Non-pigmented ciliary epithelial cell (primary cell): ENCODE measurements at regions not wholly inside any gene's neighbourhood (a gene's known extent, or its start where the extent isn't known, plus 50 kb on each side); places are given as distances from the start of the nearest gene placed in this dataset.

Experiments
- DNase-seq: peaks from one replicate; pipeline ENCODE4 v3.0.0-alpha.2; 2010; ENCODE audit warnings: low read depth

- DNase-seq = peak; percentile 14
Observed at GRCh38 chr13:67353941-67354340, 123.8 kb upstream of the PCDH9 start.

GRCh38 chr13:67353031-67353430 is 122.9 kb upstream of the PCDH9 start:
- DNase-seq = no peak

- no peak for DNase-seq
Observed at GRCh38 chr13:67351909-67352308, 121.8 kb upstream of the PCDH9 start.

GRCh38 chr13:67351114-67351513 is 121.0 kb upstream of the PCDH9 start:
- no peak for DNase-seq

DNA sequence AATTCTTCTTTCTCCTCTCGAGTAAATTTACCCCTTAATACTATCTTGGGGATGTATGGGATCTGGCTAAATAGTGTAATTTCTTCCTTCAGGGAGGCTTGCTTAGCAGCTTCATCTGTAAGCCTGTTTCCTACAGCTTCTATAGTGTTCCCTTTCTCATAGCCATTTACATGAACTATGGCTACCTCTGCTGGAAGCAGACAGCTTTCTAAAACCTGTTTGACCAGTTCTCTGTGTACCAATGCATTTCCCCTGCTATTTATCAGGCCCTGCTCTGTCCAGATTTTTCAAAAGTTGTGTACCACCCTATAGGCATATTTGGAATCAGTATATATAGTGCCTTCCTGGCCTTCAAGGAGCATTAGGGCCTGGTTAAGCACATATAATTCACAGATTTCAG is 113.6 kb upstream of the PCDH9 start:
- no peak for DNase-seq

GRCh38 chr13:67341406-67341805 is 111.3 kb upstream of the PCDH9 start:
- no peak for DNase-seq

DNA sequence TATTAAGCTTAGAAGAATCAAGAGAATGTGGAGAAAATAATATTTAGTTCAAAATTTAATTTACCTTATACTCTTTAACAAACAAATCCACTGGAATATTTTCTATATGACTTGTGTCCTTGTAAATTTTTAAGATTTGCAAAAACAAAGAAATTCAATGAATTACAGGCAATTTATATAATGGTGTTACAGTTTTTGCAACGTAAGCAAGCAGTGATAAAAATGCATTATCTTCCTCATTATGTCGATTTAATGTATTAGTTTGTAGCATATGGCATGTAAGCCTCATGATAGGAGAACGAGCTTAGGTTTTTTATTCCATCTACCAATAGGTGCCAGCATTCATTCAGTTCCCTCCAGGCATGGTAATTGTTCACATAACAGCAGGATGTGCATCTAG is 100.0 kb upstream of the PCDH9 start:
- no peak for DNase-seq

DNA sequence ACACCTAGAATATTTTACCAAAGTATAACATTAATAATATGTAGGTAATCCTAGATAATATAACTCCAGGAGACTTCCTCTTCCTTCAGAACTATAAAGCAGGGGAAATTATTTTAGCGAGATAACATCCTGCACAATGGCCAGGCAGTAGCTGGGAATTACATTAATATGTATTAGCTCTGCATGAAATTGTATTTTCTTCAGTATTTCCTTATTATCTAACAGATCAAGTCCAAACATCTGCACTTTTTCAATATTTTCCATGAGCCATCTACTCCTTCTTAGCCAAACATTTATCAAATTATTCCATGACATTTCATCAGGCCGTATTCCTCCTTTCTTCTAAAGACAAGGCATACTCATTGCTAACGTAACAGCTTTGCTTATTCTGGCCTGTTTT is 98.8 kb upstream of the PCDH9 start:
- DNase-seq = no peak

- DNase-seq = no peak
Observed at GRCh38 chr13:67318860-67319259, 88.7 kb upstream of the PCDH9 start.

- no peak for DNase-seq
Observed at GRCh38 chr13:67318398-67318797, 88.3 kb upstream of the PCDH9 start.

DNA sequence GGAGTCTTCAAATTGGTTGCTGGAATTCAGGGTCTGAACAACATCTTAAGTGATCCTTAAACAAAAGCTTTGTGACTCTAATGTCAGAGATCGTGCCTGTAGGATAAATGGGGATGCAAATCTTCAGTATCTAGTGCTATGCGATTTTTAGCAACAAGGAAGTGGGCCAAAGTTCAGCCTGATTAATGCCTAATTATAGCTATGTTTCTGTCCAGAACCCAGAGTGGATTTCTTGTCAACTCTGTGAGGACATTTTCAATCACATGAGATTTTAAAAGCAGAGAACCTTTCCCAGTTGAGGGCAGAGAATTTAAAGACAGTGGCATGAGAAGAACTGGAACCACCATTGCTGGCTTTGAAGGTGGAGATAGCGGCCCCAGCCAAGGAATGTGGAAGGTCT is 84.3 kb upstream of the PCDH9 start:
- no peak for DNase-seq

GRCh38 chr13:67308004-67308772 is 78.1 kb upstream of the PCDH9 start:
- DNase-seq = no peak

GRCh38 chr13:67306742-67307141 is 76.6 kb upstream of the PCDH9 start:
- DNase-seq = no peak

GRCh38 chr13:67303661-67304333 is 73.7 kb upstream of the PCDH9 start:
- DNase-seq = no peak

DNA sequence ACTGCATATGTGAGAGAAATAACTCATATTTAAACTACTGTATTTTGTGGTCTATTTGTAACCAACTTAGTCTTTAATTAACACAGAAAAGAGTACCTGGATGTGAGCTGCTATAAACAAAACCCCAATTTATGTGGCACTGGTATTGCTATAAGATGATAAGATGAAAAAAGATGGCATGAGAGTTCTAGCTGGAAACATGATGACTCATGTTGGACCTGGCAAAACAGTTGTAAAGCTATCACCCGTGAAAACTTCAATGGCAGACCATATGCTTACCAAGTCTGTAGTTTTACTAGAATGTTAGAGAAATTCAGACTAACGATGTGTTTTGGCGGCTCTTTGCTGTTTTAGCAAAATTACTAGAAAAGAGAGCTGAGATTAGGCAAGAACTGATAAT is 69.6 kb upstream of the PCDH9 start:
- no peak for DNase-seq

DNA sequence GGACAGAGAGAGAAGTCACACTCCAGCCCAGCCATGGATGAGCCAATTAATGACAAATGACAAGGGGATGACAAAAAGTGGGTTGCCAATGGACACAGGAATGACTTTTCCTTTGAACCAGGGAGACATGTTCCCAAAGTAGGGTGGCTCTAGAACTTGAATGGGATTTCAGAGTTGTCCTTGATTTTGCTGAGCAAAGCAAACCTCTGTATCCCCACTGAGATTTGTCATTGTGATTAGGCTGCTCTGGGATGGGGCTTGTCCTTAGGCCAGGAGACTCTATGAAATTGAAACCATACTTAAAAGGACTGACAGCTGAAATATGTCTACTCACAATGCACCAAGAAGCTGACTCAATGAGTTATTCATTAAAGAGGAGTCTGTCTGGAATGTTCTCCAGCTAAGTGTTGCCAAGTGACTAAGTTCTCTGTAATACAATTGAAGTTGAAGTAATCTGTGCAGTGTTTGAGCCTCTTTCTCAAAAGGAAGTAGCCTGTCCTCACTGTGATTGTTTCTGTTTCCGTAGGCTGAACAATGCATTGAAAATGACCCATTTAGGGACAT is 69.0 kb upstream of the PCDH9 start:
- peak; percentile 84 for DNase-seq

GRCh38 chr13:67298297-67298696 is 68.2 kb upstream of the PCDH9 start:
- no peak for DNase-seq

GRCh38 chr13:67296511-67296910 is 66.4 kb upstream of the PCDH9 start:
- DNase-seq = no peak

- no peak for DNase-seq
Observed at GRCh38 chr13:67292886-67293285, 62.8 kb upstream of the PCDH9 start.

GRCh38 chr13:67285611-67286010 is 55.5 kb upstream of the PCDH9 start:
- DNase-seq = no peak

DNA sequence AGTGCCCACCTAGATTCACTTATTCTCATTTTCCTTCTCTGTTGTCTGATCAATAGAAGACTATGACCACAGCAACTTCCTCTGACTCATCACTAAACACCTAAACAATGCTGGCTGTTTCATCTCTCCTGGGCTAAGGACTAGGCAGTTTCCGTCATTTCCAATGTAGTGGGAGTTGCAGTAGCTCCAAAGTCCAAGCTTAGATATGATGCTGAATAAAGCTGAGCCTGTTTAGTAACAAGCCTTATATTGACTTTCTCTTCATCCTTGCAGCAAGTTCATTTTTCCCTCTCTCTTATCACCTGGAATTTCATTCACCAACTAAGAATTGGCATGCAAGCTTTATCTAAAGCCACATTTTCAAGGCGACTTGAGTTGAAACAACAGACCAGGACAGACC is 53.5 kb upstream of the PCDH9 start:
- DNase-seq = no peak

DNA sequence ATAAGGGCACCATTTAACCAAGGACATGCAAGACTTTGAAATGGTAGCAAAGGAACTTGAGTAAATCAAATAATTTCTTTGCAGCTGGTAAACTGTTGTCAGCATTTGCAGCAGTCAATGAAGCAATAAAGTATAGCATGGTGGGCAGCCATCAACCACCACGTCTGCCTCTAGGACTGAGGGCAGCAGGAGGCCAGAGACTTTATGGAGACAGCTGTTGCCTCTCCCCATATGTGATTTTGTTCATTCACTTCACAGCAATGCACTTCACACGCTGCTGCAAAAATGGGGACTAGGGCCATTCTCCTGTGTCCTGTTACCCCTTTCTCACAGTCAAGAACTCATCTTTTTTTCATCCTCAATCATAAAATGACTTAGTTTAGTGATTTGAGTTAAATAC is 51.3 kb upstream of the PCDH9 start:
- no peak for DNase-seq
